ENCODE measurements at regions not wholly inside any gene's neighbourhood (a gene's known extent, or its start where the extent isn't known, plus 50 kb on each side); places are given as distances from the start of the nearest gene placed in this dataset.

DNA sequence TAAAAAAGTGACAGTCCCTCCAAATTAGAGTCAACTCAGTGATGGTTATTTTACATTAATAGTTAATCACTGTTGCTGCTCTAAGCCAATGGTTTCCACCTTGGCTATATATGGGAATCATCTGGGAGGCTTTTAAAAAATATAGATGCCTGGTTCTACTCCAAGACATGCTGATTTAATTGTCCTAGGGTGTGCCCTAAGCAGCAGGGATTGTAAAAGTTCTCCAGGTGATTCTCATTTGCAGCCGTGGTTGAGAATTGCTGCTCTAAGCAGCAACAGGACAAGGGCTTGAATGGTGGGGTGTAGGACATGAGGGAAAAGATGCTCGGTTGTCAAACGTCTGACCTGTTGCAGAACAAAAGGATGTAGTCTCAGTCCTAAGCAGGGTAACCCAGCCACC lies 405.1 kb upstream of the MCTP2 start:
- no peaks in the 10 kb centered on the region for H3K36me3 Mint-ChIP-seq
- no peak for ATAC-seq (replicated peaks)
- no peaks in the 10 kb centered on the region for H3K4me1 Mint-ChIP-seq
- H3K27ac Mint-ChIP-seq, result no peak overlapping the region
- H3K9me3 Mint-ChIP-seq, result peaks cover 0 to 2% of the 10 kb centered on the region in 2 donors
- no peaks in the 10 kb centered on the region for H3K27me3 Mint-ChIP-seq
- no peak for DNase-seq
- no peak overlapping the region for H3K4me3 Mint-ChIP-seq

DNA sequence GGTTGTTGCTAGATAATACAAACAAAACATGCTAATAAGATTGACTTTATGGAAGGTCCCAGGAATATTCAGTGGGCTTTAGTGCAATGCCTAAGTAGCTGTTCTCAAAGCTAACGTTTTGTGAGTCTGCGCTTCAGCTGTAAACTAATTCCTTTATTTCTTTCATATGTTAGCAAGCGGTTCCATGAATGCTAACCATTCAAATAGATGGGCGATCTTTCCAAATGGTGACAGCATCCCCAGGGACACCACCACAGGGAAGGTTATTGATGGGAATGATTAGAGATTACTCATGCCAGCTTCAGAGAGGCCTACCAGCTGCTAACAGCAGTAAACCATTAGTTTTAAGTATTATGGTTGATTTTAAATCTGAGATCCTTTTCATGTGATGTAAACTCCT lies 405.7 kb upstream of the MCTP2 start:
- Mint-ChIP-seq H3K4me1 (no peaks in the 10 kb centered on the region), H3K36me3 (no peaks in the 10 kb centered on the region), H3K9me3 (peaks cover 0 to 2% of the 10 kb centered on the region in 2 donors), H3K4me3 (no peak overlapping the region), H3K27ac (no peak overlapping the region), H3K27me3 (no peaks in the 10 kb centered on the region)
- ATAC-seq (replicated peaks) (no peak), DNase-seq (no peak)

DNA sequence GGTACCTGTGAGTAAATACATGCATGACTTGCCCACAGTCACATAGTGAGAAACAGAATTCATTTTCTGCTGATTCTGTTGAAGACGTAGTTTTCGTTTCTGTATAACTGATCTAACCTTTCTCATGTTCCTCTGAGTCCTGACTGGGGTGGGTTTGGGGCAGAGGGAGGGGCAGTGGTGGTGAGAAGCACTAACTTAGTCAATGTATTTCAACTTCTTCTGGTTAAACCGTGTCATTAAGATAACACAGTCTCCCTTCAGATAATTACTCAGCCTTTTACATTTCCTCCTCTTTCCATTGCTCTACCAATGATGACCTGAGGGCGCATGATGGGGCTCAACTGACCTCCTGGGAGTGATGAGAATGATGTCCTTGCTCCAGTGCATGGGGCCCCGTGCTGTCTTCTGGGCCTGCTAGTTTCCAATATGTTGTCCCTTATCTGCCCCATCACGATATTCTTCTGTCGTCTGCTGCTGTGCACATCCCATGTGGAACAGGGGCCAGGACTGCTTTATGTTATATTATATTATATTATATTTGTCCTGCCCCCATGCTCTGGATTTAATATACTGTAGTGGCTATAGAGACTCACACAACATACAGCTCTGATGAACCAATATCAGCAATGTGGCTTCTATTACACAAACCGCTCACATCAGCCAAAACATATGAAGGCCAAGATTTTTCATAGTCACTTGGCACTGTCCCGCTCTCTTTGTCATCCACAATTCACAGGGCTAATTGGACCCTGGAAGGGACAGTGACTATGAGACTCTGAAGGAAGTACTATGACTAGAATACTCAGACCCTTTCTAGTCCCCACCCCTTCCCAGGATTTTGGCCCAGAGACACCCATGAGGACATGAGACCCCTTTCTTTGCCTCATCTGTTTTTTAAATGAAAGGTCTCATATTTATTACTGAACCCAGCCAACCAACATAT lies 407.1 kb upstream of the MCTP2 start:
- Mint-ChIP-seq H3K27me3 (no peaks in the 10 kb centered on the region), H3K27ac (no peak overlapping the region), H3K36me3 (no peaks in the 10 kb centered on the region), H3K9me3 (peaks cover 0 to under 1% of the 10 kb centered on the region in 2 donors), H3K4me1 (no peaks in the 10 kb centered on the region), H3K4me3 (no peak overlapping the region)
- ATAC-seq (replicated peaks) (no peak), DNase-seq (no peak)

DNA sequence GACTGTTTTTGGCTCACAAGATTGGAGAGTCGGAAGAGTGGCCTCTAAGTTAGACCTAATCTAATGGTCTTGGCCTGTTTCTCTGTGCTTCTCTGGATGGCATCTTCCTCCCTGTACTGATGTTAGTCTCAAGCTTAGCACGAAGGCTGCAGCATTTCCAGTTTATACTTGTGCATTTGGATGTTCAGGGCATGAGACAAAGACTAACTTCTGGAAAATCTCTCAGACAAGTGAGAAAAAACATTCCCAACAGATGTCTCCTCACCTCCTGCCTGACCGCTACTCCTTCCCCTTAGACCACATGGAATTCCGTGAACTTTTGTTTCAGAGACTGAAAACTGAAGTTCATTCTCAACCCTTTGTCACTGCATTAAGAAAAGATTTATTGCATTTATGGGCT lies 410.8 kb upstream of the MCTP2 start:
- DNase-seq, result no peak
- H3K27me3 Mint-ChIP-seq, result no peaks in the 10 kb centered on the region
- no peak overlapping the region for H3K4me3 Mint-ChIP-seq
- no peaks in the 10 kb centered on the region for H3K36me3 Mint-ChIP-seq
- ATAC-seq (replicated peaks), result no peak
- H3K27ac Mint-ChIP-seq, result no peak overlapping the region
- H3K9me3 Mint-ChIP-seq, result peaks cover 11 to 12% of the 10 kb centered on the region in 2 donors
- H3K4me1 Mint-ChIP-seq, result no peaks in the 10 kb centered on the region

DNA sequence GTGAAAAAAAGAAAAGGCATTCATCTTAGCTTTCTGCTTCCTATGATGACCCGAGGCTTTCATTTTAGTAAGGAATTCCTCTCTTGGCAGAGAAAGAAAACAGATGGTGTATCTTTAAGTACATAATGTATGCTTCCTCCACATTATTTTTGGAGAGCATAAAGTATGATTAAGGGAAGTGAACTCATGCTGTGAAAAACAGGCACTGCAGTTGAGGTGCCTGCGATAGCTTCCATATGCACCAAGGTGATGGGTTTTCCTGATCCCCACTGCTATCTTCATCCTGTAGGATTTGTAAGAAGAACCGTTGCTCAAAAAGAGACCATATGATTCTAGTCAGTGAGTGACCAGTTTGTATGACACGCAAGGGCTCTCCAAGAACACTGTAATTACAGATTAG lies 411.5 kb upstream of the MCTP2 start:
- Mint-ChIP-seq H3K4me3 (no peak overlapping the region), H3K4me1 (no peaks in the 10 kb centered on the region), H3K27ac (no peak overlapping the region), H3K9me3 (peaks cover 11 to 12% of the 10 kb centered on the region in 2 donors), H3K36me3 (no peaks in the 10 kb centered on the region), H3K27me3 (no peaks in the 10 kb centered on the region)
- DNase-seq, result no peak
- ATAC-seq (replicated peaks), result no peak

DNA sequence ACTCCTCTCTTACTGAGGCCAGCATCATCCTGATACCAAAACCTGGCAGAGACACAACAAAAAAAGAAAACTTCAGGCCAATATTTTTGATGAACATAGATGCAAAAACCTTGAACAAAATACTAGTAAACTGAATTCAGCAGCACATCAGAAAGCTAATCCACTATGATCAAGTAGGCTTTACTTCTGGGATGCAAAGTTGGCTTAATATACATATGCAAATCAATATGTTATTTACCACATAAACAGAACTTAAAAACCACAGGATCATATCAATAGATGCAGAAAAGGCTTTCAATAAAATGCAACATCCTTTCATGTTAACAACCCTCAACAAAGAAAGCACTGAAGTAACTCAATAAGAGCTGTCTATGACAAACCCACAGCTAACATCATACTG lies 414.5 kb upstream of the MCTP2 start:
- Mint-ChIP-seq H3K36me3 (no peaks in the 10 kb centered on the region), H3K4me1 (no peaks in the 10 kb centered on the region), H3K9me3 (peaks cover 14 to 18% of the 10 kb centered on the region in 2 donors), H3K4me3 (no peak overlapping the region), H3K27ac (no peak overlapping the region), H3K27me3 (peaks cover 0 to 5% of the 10 kb centered on the region in 2 donors)
- no peak for DNase-seq
- ATAC-seq (replicated peaks), result no peak

DNA sequence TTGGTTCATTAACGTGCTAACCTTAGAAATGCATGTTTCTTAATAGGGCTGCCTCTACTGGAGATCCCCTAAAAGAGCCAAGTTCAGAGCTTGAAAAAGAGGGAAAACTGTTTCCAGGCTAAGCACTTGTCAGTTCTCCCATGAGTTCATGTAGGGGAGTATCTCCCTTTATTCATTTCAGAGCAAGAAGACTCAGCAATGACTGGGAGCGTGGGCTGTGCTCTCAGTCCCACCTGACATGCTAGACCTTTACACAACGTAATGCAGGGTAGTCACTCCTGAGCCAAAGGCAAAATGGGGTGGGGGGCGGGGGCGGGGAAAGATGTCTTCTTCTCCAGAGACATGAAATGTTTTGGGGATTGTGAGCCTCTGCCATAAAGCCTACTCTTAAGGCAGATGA lies 420.1 kb upstream of the MCTP2 start:
- Mint-ChIP-seq H3K9me3 (peaks cover 3 to 7% of the 10 kb centered on the region in 2 donors), H3K27ac (no peak overlapping the region), H3K4me1 (no peaks in the 10 kb centered on the region), H3K36me3 (no peaks in the 10 kb centered on the region), H3K27me3 (peaks cover 9% of the 10 kb centered on the region in 2 donors), H3K4me3 (no peak overlapping the region)
- no peak for ATAC-seq (replicated peaks)
- no peak for DNase-seq

DNA sequence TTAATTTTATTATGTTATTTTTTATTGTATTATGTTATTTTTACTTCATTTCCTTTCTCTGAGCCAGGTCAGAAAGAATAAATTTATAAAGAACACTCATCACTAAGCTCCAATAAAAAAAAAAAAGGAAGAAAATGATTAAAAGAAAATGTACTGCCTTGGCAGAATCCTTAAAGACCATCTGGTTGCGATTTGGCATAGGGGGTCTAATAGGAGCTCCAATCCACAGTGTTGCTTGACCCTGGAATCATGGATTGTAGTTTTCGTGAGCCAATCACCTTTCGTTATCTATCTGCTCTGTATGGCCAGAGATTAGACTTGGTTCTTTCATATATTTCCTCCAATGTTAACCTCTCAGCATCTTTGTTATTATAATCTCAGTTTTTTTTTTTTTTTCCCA lies 421.8 kb upstream of the MCTP2 start:
- peaks cover 2 to 7% of the 10 kb centered on the region in 2 donors for H3K9me3 Mint-ChIP-seq
- no peak for DNase-seq
- H3K4me3 Mint-ChIP-seq, result no peak overlapping the region
- H3K27me3 Mint-ChIP-seq, result peaks cover 9% of the 10 kb centered on the region in 2 donors
- no peak for ATAC-seq (replicated peaks)
- H3K36me3 Mint-ChIP-seq, result no peaks in the 10 kb centered on the region
- H3K27ac Mint-ChIP-seq, result no peak overlapping the region
- H3K4me1 Mint-ChIP-seq, result no peaks in the 10 kb centered on the region

DNA sequence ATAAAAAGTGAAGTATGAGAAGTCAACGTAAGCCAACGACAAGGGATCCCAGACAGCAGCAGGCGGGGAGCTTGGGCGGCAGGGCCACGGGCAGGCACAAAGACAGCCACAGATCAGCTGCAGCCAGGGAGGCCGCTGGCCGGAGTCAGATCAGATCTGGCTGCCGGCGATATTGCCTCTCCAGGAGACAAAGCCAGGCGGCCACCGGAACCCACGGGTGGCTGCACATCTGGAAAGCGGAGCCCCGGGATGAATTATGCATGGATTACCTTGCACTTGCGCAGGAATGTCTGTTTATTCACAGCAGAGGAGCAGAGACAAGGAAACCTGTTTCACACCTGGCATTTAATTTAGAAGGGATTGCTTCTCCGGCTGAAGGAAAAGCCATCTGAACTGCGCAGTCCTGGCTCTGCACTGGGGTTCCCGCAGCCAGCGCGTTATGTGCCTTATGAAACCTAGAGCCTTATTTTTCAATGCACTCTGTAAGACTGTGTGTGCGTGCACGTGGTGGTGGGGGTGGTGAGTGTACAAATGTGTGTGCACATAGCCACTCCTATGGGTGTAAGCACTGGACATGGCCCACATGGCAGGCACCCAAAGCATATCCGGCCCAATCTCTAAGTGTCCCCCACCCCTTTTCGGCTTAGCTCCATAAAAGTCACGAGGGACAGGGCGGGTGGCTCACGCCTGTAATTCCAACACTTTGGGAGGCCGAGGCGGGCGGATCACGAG lies 427.8 kb upstream of the MCTP2 start:
- DNase-seq (no peak), ATAC-seq (replicated peaks) (no peak)
- Mint-ChIP-seq H3K4me1 (no peaks in the 10 kb centered on the region), H3K4me3 (no peak overlapping the region), H3K9me3 (no peaks in the 10 kb centered on the region), H3K36me3 (no peaks in the 10 kb centered on the region), H3K27me3 (no peaks in the 10 kb centered on the region), H3K27ac (no peak overlapping the region)

DNA sequence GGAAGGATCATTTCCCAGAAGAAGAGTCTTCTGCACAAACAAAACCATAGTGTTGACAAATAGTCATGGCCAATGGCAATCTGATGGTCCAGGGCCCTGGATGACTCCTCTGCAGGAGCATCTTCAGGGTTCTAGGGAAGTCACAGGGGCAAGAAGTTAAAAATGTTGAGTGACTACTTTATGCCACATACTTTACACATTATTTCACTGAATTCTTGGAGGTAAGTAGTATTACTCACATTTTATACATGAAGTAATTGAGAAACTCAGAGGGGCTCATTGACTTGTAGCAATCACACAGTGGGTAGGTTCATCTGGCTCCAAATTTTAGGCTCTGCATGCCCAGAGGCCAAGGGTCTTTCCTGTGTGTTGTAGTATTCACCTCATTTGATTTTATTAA lies 430.2 kb upstream of the MCTP2 start:
- ATAC-seq (replicated peaks) (no peak), DNase-seq (no peak)
- no peaks in the 10 kb centered on the region for H3K9me3 Mint-ChIP-seq
- no peak overlapping the region for H3K27ac Mint-ChIP-seq
- no peaks in the 10 kb centered on the region for H3K27me3 Mint-ChIP-seq
- H3K4me1 Mint-ChIP-seq, result no peaks in the 10 kb centered on the region
- H3K4me3 Mint-ChIP-seq, result no peak overlapping the region
- H3K36me3 Mint-ChIP-seq, result no peaks in the 10 kb centered on the region

DNA sequence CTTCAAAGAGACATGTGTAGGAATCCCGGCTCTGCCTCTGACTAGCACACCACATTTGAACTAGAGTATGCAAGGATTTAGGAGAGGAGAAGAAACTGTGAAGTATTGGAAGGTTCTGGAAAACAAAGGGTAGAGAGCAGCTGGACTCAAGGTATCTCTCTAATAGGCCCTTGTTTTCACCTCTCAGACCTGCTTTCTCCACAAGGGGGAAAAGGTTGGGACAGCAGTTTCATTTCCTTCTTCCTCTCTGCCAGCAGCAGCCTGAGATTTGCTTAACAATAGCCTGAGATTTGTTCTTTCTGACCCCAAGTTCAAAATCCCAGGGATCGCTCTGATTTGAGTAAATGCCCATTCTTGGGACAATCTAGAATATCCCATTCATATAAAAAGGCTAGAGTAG lies 430.6 kb upstream of the MCTP2 start:
- Mint-ChIP-seq H3K27me3 (no peaks in the 10 kb centered on the region), H3K9me3 (no peaks in the 10 kb centered on the region), H3K36me3 (no peaks in the 10 kb centered on the region), H3K4me1 (no peaks in the 10 kb centered on the region), H3K27ac (no peak overlapping the region), H3K4me3 (no peak overlapping the region)
- ATAC-seq (replicated peaks), result no peak
- DNase-seq, result no peak

DNA sequence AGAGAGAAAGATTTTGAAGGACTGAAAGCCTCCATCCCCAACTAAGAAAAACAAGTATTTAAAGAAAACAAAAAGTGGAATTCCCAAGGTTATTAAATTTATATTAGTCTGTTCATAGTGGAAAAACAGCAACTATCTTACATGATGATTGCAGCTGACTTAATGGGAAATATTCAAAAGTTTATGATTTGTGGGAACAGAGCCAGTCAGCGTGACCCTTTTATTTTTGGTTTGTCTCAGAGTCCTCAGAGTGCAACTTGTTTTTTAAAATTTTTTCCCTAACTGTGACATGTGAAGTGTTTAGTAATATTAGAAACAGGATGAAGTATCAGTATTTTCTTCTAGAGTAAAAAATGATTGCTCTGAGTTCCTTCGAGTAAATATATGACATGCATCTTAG lies 441.9 kb upstream of the MCTP2 start:
- Mint-ChIP-seq H3K9me3 (peaks cover 0 to 7% of the 10 kb centered on the region in 2 donors), H3K27ac (no peak overlapping the region), H3K4me3 (no peak overlapping the region), H3K27me3 (no peaks in the 10 kb centered on the region), H3K4me1 (no peaks in the 10 kb centered on the region), H3K36me3 (no peaks in the 10 kb centered on the region)
- DNase-seq (no peak), ATAC-seq (replicated peaks) (no peak)

DNA sequence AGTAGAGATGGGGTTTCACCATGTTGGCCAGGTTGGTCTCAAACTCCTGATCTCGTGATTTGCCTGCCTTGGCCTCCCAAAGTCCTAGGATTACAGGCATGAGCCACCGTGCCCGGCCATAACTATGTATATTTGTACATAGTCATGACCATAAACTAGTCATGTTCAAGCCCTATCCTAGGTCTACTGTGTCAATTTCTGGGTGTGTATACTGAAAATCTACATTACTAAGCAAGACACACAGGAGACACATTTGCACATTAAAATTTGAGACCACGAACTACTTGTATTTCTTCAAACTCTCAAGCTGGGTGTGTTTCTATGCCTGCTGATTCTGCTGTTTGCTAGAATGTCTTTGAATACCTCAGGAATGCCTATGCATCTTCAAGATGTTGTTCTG lies 451.3 kb upstream of the MCTP2 start:
- Mint-ChIP-seq H3K36me3 (no peaks in the 10 kb centered on the region), H3K27ac (no peak overlapping the region), H3K27me3 (no peaks in the 10 kb centered on the region), H3K9me3 (peaks cover 0 to 4% of the 10 kb centered on the region in 2 donors), H3K4me3 (no peak overlapping the region), H3K4me1 (no peaks in the 10 kb centered on the region)
- no peak for ATAC-seq (replicated peaks)
- DNase-seq, result no peak

DNA sequence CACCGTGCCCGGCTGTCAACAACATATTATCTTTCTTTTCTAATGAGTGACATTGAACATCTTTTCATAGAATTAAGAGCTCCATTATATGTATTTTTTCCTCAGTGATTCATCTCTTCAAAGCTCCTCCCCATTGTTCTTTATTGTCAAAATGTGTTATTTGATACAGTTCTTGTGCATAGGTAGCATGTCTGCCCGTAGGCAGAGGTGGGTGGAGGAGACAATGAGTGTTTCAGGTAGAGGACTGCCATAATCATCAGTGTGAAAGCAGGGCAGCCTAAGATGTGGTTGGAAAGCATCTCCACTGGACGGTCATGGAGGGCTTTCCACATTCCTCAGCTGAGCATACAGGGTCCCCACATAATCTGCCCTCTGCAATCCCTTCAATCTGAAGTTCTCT lies 452.0 kb upstream of the MCTP2 start:
- Mint-ChIP-seq H3K4me1 (no peaks in the 10 kb centered on the region), H3K4me3 (no peak overlapping the region), H3K36me3 (no peaks in the 10 kb centered on the region), H3K27me3 (no peaks in the 10 kb centered on the region), H3K27ac (no peak overlapping the region), H3K9me3 (peaks cover 0 to 4% of the 10 kb centered on the region in 2 donors)
- DNase-seq (no peak), ATAC-seq (replicated peaks) (no peak)

Measured in stimulated activated naive B cell treated with anti-CD40 and anti-IgM and Interleukin-4, amounts not matched to agents 10 μg/mL and 1 μg/mL and 100 μg/mL, for 72 hours (primary cell).